Kidney (tissue), 13 donors: ENCODE measurements at regions not wholly inside any gene's neighbourhood (a gene's known extent, or its start where the extent isn't known, plus 50 kb on each side); places are given as distances from the start of the nearest gene placed in this dataset.
A peak's percentile ranks its signal among the peaks of the same experiment; 100 is the strongest.

Experiments used
- DNase-seq, 5 donors: peaks; one replicate each; pipeline ENCODE4 v3.0.0-alpha.2; 2013 to 2020
- FAIRE-seq: peaks from 2 replicates; lab custom pipeline; 2012; peaks lifted over from hg19 to GRCh38; lab: Jason Lieb, UNC
- H3K27ac ChIP-seq, 2 donors: one replicate each; pipeline ENCODE4 v1.7.0; 2013; ENCODE audit warnings: low read depth in 2 of 2, low read length in 2 of 2, inconsistent platforms in 1 of 2
- H3K27me3 ChIP-seq: one replicate; pipeline ENCODE4 v1.7.1; 2013; ENCODE audit warnings: low read length, inconsistent platforms; ENCODE audit not compliant: control insufficient read depth, insufficient read depth
- H3K36me3 ChIP-seq, 3 donors: one replicate each; pipeline versions ENCODE4 v1.7.0 to v1.7.1; 2013; ENCODE audit warnings: low read length in 3 of 3, control low read depth in 1 of 3, inconsistent platforms in 1 of 3; ENCODE audit not compliant: insufficient read depth in 3 of 3, control insufficient read depth in 2 of 3
- H3K4me1 ChIP-seq, 3 donors: one replicate each; pipeline versions ENCODE4 v1.7.0 to v1.7.1; 2013; ENCODE audit warnings: low read length in 3 of 3, inconsistent platforms in 1 of 3, low read depth in 1 of 3; ENCODE audit not compliant: control insufficient read depth in 2 of 3, insufficient read depth in 2 of 3
- H3K4me3 ChIP-seq, 3 donors: one replicate each; pipeline versions ENCODE4 v1.7.0 to v1.8.1; 2013; ENCODE audit warnings: low read length in 3 of 3, control low read depth in 1 of 3, inconsistent platforms in 1 of 3
- H3K9ac ChIP-seq, 3 donors: one replicate each; pipeline versions ENCODE4 v1.7.0 to v1.7.1; 2013; ENCODE audit warnings: low read length in 3 of 3, control low read depth in 1 of 3, inconsistent platforms in 1 of 3
- H3K9me3 ChIP-seq, 3 donors: one replicate each; pipeline versions ENCODE4 v1.7.0 to v1.7.1; 2013; ENCODE audit warnings: low read length in 3 of 3, control low read depth in 1 of 3, inconsistent platforms in 1 of 3; ENCODE audit not compliant: control insufficient read depth in 2 of 3, insufficient read depth in 1 of 3
- intact Hi-C: fragments of 100-400 bp; cut with DNase I; formaldehyde crosslinking; loops from one replicate; pipeline ENCODE4 v1.11.1; 2022
- TF ChIP-seq, protein P1 (sequence below): IDR thresholded peaks from 3 replicates; pipeline ENCODE4 v1.5.1; 2012; ENCODE audit warnings: mild to moderate bottlenecking, moderate library complexity, borderline replicate concordance; ENCODE audit not compliant: insufficient read depth; ENCODE audit errors: extremely low read depth
- donor health status: control.
- donor health status: control.
- donor health status: control.
- donor health status: control.
- donor health status: control.
- donor health status: DM: yes; HTN: yes; CAD: no.
- donor health status: Normal renal cell carcinoma (clear cell type).

DNA sequence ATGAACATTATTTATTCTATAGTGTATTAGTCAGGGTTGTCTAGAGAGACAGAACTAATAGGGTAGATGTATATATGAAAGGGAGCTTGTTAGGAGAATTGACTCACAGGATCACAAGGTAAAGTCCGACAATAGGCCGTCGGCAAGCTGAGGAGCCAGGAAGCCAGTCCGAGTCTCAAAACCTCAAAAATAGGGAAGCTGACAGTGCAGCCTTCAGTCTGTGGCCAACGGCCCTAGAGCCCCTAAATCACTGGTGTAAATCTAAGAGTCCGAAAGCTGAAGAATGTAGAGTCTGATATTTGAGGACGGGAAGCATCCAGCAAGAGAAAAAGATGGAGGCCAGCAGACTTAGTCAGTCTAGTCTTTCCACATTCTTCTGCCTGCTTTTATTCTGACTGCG is 912.2 kb downstream of the FLRT2 start:
- H3K4me1 ChIP-seq, result no peaks in the 10 kb centered on the region
- intact Hi-C loops, result no loop called here
- no peak overlapping the region for H3K9ac ChIP-seq
- H3K27me3 ChIP-seq, result no peaks in the 10 kb centered on the region
- no peak overlapping the region for H3K27ac ChIP-seq
- no peaks in the 10 kb centered on the region for H3K36me3 ChIP-seq
- H3K9me3 ChIP-seq, result no peaks in the 10 kb centered on the region
- TF ChIP-seq, protein P1, sequence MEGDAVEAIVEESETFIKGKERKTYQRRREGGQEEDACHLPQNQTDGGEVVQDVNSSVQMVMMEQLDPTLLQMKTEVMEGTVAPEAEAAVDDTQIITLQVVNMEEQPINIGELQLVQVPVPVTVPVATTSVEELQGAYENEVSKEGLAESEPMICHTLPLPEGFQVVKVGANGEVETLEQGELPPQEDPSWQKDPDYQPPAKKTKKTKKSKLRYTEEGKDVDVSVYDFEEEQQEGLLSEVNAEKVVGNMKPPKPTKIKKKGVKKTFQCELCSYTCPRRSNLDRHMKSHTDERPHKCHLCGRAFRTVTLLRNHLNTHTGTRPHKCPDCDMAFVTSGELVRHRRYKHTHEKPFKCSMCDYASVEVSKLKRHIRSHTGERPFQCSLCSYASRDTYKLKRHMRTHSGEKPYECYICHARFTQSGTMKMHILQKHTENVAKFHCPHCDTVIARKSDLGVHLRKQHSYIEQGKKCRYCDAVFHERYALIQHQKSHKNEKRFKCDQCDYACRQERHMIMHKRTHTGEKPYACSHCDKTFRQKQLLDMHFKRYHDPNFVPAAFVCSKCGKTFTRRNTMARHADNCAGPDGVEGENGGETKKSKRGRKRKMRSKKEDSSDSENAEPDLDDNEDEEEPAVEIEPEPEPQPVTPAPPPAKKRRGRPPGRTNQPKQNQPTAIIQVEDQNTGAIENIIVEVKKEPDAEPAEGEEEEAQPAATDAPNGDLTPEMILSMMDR, result no peak
- DNase-seq (no peak), FAIRE-seq (no peak)
- H3K4me3 ChIP-seq, result no peak overlapping the region

DNA sequence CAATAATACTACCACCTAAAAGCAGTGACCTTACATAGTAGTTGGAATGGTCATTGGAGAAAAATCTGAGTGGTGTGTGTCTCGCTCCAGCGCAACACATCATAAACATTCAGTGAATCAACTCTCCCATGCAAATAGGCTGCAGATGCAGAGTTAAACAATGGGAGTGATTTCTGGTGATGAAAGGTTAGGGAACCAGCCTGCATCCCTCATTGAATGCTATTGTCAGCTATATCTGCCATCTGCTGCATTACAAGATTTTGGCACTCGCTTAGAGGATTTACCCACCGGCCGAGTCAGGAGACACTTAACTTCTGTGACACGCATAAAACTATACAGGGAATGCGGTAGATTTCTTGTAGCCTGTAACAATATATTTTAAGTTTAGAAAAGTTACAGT is 900.9 kb downstream of the FLRT2 start:
- FAIRE-seq, result no peak

GRCh38 chr14:86423214-86423613 is 893.3 kb downstream of the FLRT2 start:
- no peak for FAIRE-seq
- no peaks in the 10 kb centered on the region for H3K9me3 ChIP-seq
- peaks cover 0 to 2% (median 0%) of the 10 kb centered on the region in 3 donors for H3K4me1 ChIP-seq
- H3K4me3 ChIP-seq, result no peak overlapping the region
- no peaks in the 10 kb centered on the region for H3K27me3 ChIP-seq
- intact Hi-C loops, result no loop called here
- TF ChIP-seq, protein P1, result no peak
- H3K36me3 ChIP-seq, result no peaks in the 10 kb centered on the region
- no peak overlapping the region for H3K9ac ChIP-seq
- H3K27ac ChIP-seq, result no peak overlapping the region
- DNase-seq, result no peak

More for the DNA sequence above, 900.9 kb downstream of the FLRT2 start:
- peak in 3 of 5 donors; percentile 48 to 89 (median 81) for DNase-seq
- H3K4me3 ChIP-seq, result peak overlapping the region in 1 of 3 donors; percentile 1
- H3K9me3 ChIP-seq, result no peaks in the 10 kb centered on the region
- H3K36me3 ChIP-seq, result no peaks in the 10 kb centered on the region
- no peak overlapping the region for H3K27ac ChIP-seq
- intact Hi-C loops, result no loop called here
- TF ChIP-seq, protein P1, result no peak
- H3K27me3 ChIP-seq, result no peaks in the 10 kb centered on the region
- H3K9ac ChIP-seq, result no peak overlapping the region
- H3K4me1 ChIP-seq, result no peaks in the 10 kb centered on the region

- no peak for DNase-seq
These were observed 890.2 kb downstream of the FLRT2 start for GRCh38 chr14:86420131-86420530.

More at GRCh38 chr14:86420131-86420530, 890.2 kb downstream of the FLRT2 start:
- no peak for FAIRE-seq
- no peak overlapping the region for H3K4me3 ChIP-seq
- no peaks in the 10 kb centered on the region for H3K27me3 ChIP-seq
- H3K9me3 ChIP-seq, result peaks cover 0 to 2% (median 0%) of the 10 kb centered on the region in 3 donors
- intact Hi-C loops, result no loop called here
- TF ChIP-seq, protein P1, result no peak
- no peak overlapping the region for H3K27ac ChIP-seq
- H3K36me3 ChIP-seq, result no peaks in the 10 kb centered on the region
- no peak overlapping the region for H3K9ac ChIP-seq
- H3K4me1 ChIP-seq, result peaks cover 0 to 2% (median 0%) of the 10 kb centered on the region in 3 donors
